Activated CD4-positive, alpha-beta T cell treated with anti-CD3 and anti-CD28 coated beads for 36 hours (primary cell): ENCODE measurements at regions not wholly inside any gene's neighbourhood (a gene's known extent, or its start where the extent isn't known, plus 50 kb on each side); places are given as distances from the start of the nearest gene placed in this dataset.

Experiments used
- ATAC-seq: fragments of 200-7000 bp; cut with Tn5 transposase; one replicate; pipeline ENCODE4 v1.10.0; 2021; ENCODE audit warnings: mild to moderate bottlenecking, moderate library complexity
- CTCF ChIA-PET: fragments of 350-600 bp; sonication (Branson Sonifier 250); formaldehyde crosslinking; loops from one replicate; lab custom pipeline; 2021; ENCODE audit warnings: antibody characterized with exemption; lab: Charles Lee
- POLR2A ChIA-PET: fragments of 350-600 bp; sonication (Branson Sonifier 250); formaldehyde crosslinking; loops from one replicate; lab custom pipeline; 2021; ENCODE audit warnings: antibody characterized with exemption, inconsistent platforms; lab: Charles Lee
- DNase-seq: peaks from one replicate; pipeline ENCODE4 v3.0.0-alpha.2; 2020
- H3K27ac Mint-ChIP-seq: one replicate; pipeline ENCODE4 v1.8.0; 2021; ENCODE audit warnings: mixed read lengths
- H3K27me3 Mint-ChIP-seq: one replicate; pipeline ENCODE4 v1.8.0; 2021; ENCODE audit warnings: mixed read lengths
- H3K36me3 Mint-ChIP-seq: one replicate; pipeline ENCODE4 v1.8.0; 2021; ENCODE audit warnings: low read depth, mixed read lengths
- H3K4me1 Mint-ChIP-seq: one replicate; pipeline ENCODE4 v1.8.0; 2021; ENCODE audit warnings: mixed read lengths
- H3K4me3 Mint-ChIP-seq: one replicate; pipeline ENCODE4 v1.8.0; 2021; ENCODE audit warnings: mild to moderate bottlenecking, moderate library complexity, mixed read lengths
- H3K9me3 Mint-ChIP-seq: one replicate; pipeline ENCODE4 v1.8.0; 2021; ENCODE audit warnings: low read depth, mixed read lengths
- intact Hi-C, 2 experiments: fragments of 100-400 bp; cut with DNase I in 1 of 2; cut with micrococcal nuclease in 1 of 2; formaldehyde crosslinking; loops; one replicate each; pipeline versions ENCODE4 v1.14.2 to v1.15.1; 2022 to 2024; cut with DNase I, micrococcal nuclease

DNA sequence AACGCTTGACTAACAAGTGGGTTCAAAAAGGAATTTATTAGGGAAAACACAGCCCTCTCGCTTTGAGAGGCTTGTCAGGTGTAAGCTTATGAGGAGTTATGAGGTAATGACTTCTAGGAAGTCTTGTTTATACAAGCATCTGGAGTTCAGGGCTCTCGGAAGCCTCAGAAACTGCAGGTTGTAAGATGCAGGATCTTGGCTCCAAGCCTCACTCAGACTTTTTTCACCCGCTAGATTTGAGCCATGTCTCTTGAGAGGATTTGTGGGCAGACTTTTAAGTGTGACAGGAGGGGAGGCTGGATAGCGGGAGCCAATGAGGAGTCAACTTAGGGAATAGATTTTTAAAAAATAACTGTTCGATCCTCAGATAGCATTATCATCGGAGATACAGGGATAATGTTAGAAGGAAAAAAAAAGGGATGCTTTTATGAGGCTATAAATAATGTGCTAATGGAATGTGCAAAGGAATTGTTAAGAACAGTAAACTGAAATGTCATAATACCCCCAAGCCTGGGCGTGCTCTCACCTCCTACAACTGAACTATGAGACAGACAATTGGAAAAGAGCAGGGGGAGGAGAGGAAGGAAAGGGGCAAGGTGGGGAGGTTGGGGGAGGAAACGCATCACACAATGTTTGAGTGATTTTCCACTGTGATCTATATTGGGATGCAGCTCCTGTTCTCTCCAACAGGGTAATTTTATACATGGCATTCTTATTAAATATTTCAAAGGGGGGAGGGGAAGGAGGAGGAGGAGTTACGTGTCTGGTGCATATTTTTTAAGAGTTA, 107.4 kb upstream of the ESRRG start:
- Mint-ChIP-seq H3K9me3 (peaks cover 3% of the 10 kb centered on the region), H3K4me1 (no peaks in the 10 kb centered on the region), H3K36me3 (no peaks in the 10 kb centered on the region), H3K27ac (no peak overlapping the region), H3K4me3 (no peak overlapping the region), H3K27me3 (no peaks in the 10 kb centered on the region)
- ATAC-seq = no peak
- intact Hi-C loops = no loop called here
- ChIA-PET CTCF (no interaction called here), POLR2A (no interaction called here)
- no peak for DNase-seq

DNA sequence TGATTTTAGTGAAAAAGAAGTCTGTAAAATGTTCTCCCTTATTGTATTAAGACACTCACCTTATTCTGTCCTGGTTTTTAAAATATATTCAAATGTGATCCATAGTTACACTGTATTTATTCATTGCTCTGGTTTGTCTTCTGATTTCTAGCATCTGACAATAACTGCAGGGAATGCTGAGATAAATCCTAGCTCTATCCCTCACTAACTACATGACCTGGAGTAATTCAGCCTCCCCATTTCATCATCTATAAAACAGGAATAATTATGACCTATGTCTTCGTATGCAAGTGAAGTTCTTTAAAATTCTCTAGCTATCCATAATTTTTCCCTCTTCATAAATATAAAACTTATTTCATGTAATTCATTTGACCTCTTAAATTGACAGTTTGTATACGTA, 104.0 kb upstream of the ESRRG start:
- Mint-ChIP-seq H3K27me3 (no peaks in the 10 kb centered on the region), H3K9me3 (no peaks in the 10 kb centered on the region), H3K36me3 (no peaks in the 10 kb centered on the region), H3K4me3 (no peak overlapping the region), H3K27ac (no peak overlapping the region), H3K4me1 (no peaks in the 10 kb centered on the region)
- intact Hi-C loops = no loop called here
- ATAC-seq (no peak), DNase-seq (no peak)
- ChIA-PET CTCF (no interaction called here), POLR2A (no interaction called here)

DNA sequence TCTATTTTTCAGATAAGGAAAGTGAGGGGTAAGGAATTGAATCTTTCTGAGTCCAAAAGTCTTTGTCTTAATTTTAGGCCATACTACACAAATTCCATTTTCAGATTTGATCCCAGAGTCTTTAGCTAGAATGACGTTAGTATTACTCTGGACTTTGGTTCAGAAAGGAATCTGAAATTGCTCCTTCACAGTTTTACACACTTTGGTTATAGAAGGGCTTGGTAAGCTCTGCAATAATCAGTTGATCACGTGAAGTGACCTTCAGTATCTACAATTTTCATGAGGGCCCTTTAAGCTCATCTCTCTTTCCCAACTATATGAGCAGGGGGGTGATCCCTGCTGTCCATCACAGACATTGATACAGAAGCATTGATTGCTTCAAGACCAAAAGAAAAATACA, 103.4 kb upstream of the ESRRG start:
- ChIA-PET CTCF (no interaction called here), POLR2A (no interaction called here)
- intact Hi-C loops = no loop called here
- DNase-seq (no peak), ATAC-seq (no peak)
- Mint-ChIP-seq H3K27ac (no peak overlapping the region), H3K4me3 (no peak overlapping the region), H3K36me3 (no peaks in the 10 kb centered on the region), H3K4me1 (no peaks in the 10 kb centered on the region), H3K27me3 (no peaks in the 10 kb centered on the region), H3K9me3 (no peaks in the 10 kb centered on the region)

DNA sequence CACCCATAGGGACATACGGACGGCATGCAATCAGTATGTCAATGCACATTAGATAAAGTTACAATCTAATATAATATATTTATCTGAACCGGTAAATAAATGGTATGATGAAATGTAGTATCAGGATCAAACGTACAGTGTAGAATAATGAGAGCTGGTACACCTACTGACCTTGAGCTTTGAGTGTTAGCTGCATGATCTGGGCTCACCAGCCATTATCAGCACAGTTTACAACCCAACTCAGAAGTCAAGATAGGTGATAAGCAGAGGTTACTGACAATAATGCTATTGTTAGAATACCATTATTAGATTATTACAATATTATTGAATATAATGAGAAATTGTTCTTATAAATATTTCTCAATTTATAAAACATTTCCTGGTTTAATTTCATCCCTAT, 103.0 kb upstream of the ESRRG start:
- DNase-seq = no peak
- Mint-ChIP-seq H3K4me3 (no peak overlapping the region), H3K9me3 (no peaks in the 10 kb centered on the region), H3K27ac (no peak overlapping the region), H3K36me3 (no peaks in the 10 kb centered on the region), H3K27me3 (no peaks in the 10 kb centered on the region), H3K4me1 (no peaks in the 10 kb centered on the region)
- ChIA-PET CTCF (no interaction called here), POLR2A (no interaction called here)
- no peak for ATAC-seq
- intact Hi-C loops = no loop called here

DNA sequence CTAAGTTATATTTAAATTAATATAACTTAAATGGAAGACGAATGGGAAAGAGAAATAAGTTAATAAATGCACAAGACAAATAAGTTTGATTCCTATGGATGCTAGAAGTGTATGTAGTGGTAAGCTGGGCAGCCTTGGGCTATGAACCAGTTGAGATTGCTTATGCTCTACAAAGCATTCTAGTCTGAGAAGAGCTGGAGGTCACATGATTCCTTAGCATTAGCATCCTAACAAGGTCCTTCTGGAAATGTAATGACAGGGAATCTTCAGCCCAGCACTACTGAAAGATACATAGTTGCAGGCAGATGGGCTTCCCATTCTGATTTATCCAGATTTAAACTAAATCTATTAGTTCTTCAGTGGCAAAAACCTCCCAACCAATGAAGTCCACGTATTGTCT, 102.3 kb upstream of the ESRRG start:
- ChIA-PET POLR2A (no interaction called here), CTCF (interaction anchor here (0.6 kb wide), 1 partner anchor 112 kb away, joined by 4 read pairs; no protein-coding TSS in a partner anchor)
- no peaks in the 10 kb centered on the region for H3K36me3 Mint-ChIP-seq
- no peaks in the 10 kb centered on the region for H3K27me3 Mint-ChIP-seq
- ATAC-seq (no peak), DNase-seq (no peak)
- no peak overlapping the region for H3K4me3 Mint-ChIP-seq
- H3K9me3 Mint-ChIP-seq = no peaks in the 10 kb centered on the region
- no peaks in the 10 kb centered on the region for H3K4me1 Mint-ChIP-seq
- H3K27ac Mint-ChIP-seq = no peak overlapping the region
- intact Hi-C loops = no loop called here

DNA sequence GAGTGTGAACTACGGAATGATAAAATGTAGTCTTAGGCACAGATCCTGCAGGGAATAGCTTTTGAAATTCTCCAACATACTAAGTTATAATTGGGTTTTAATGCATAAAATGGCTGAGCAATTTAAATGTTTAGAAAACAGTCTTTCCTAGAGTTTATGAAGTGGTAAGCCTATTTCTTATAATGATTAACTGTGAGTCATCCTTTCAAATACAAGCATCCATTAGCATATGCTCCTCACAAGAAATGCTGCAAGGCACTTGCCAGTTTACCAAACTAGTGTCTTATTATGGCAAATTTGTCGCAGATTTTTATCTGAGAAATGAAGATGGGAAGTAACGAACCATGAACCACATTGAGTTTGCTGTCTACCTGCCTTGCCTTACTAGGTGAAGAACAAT, 101.3 kb upstream of the ESRRG start:
- POLR2A ChIA-PET = no interaction called here
- no peaks in the 10 kb centered on the region for H3K4me1 Mint-ChIP-seq
- H3K9me3 Mint-ChIP-seq = peaks cover 2% of the 10 kb centered on the region
- no peak overlapping the region for H3K27ac Mint-ChIP-seq
- no peak for DNase-seq
- H3K27me3 Mint-ChIP-seq = no peaks in the 10 kb centered on the region
- intact Hi-C loops = no loop called here
- no peak overlapping the region for H3K4me3 Mint-ChIP-seq
- CTCF ChIA-PET = no interaction called here
- H3K36me3 Mint-ChIP-seq = no peaks in the 10 kb centered on the region
- no peak for ATAC-seq

DNA sequence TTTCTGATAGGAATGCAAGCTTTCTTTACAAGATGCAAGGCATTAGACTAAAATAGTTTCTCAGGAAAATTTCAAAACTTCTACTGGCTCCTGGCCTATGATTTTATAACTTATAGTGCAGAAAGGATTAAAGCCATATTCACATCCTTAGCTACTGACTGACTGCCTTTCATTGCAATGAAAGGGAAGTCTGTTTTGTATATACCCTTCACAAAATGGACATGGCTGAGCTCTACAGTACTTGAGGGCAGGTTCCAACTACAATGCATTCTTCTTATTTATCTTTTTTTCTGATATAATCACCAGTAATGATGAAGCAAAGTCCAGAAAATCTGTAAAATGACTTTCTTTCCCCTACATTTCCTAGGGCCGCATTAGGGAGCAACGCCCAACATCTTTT, 100.5 kb upstream of the ESRRG start:
- no peak overlapping the region for H3K27ac Mint-ChIP-seq
- H3K4me1 Mint-ChIP-seq = no peaks in the 10 kb centered on the region
- intact Hi-C loops = no loop called here
- DNase-seq = no peak
- ChIA-PET CTCF (no interaction called here), POLR2A (no interaction called here)
- H3K9me3 Mint-ChIP-seq = peaks cover 2% of the 10 kb centered on the region
- H3K36me3 Mint-ChIP-seq = no peaks in the 10 kb centered on the region
- H3K4me3 Mint-ChIP-seq = no peak overlapping the region
- H3K27me3 Mint-ChIP-seq = no peaks in the 10 kb centered on the region
- no peak for ATAC-seq

DNA sequence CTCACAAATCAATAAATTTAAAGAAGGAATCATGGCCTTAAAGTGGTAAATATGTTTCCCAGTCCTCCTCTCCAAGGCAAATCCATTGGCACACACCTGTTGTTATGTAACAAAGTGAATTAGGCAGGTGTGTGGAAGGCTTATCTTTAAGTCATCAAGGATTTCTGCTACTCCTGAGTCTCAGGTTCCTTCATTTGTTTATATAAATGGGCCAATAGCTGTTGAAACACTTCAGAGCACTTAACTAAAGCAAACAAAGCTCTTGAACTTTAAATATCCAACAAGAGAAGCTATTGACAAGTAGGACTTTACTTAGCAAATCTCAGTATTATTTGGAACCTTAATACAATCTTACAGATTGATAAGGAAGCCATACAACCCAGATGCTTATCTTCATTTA, 99.3 kb upstream of the ESRRG start:
- Mint-ChIP-seq H3K4me1 (no peaks in the 10 kb centered on the region), H3K4me3 (no peak overlapping the region), H3K27me3 (no peaks in the 10 kb centered on the region), H3K36me3 (no peaks in the 10 kb centered on the region), H3K27ac (no peak overlapping the region), H3K9me3 (peaks cover 2% of the 10 kb centered on the region)
- DNase-seq (no peak), ATAC-seq (no peak)
- intact Hi-C loops = no loop called here
- POLR2A ChIA-PET = no interaction called here
- CTCF ChIA-PET = no interaction called here

DNA sequence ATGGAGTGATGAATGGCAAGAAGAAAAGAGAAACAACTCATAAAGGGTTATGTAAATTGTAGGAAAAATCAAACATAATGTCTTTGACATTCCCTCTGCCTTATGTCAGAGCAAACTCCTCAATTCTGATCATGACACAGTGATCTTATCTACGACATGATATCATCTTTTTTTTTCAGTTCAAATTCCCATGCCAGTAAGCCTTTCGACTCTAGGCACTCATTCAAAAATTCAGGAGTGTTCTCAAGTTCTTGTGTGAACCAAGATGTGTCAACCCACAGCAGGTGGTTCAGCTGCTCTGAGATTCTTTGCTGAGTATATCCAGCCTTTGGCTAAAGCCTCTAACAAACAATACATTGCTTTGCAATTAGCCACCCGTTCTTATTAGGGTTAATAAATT, 97.1 kb upstream of the ESRRG start:
- H3K27ac Mint-ChIP-seq = no peak overlapping the region
- ChIA-PET CTCF (no interaction called here), POLR2A (no interaction called here)
- H3K4me1 Mint-ChIP-seq = no peaks in the 10 kb centered on the region
- no peak overlapping the region for H3K4me3 Mint-ChIP-seq
- H3K36me3 Mint-ChIP-seq = no peaks in the 10 kb centered on the region
- H3K27me3 Mint-ChIP-seq = no peaks in the 10 kb centered on the region
- ATAC-seq (no peak), DNase-seq (no peak)
- peaks cover 2% of the 10 kb centered on the region for H3K9me3 Mint-ChIP-seq
- intact Hi-C loops = no loop called here

DNA sequence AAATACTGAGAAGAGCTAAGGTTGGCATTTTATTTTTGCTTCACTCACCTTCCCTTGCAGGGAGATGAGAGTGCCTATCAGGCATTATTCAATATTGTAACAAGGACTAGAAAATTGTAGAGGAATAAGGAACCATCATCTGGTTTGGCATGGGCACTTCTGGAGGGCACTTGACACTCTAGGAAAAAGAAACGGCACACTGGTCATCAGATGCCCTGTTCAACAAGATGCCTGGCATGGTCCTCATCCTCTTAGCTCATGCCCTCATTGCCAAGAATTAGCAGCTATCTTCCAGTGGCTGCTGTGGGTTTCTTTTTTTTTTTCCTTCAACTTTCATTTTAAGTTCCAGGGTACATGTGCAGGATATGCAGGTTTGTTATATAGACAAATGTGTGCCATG, 95.1 kb upstream of the ESRRG start:
- Mint-ChIP-seq H3K4me3 (no peak overlapping the region), H3K27me3 (no peaks in the 10 kb centered on the region), H3K9me3 (peaks cover 4% of the 10 kb centered on the region), H3K4me1 (no peaks in the 10 kb centered on the region), H3K27ac (no peak overlapping the region), H3K36me3 (no peaks in the 10 kb centered on the region)
- CTCF ChIA-PET = no interaction called here
- ATAC-seq = no peak
- no peak for DNase-seq
- POLR2A ChIA-PET = no interaction called here
- intact Hi-C loops = no loop called here

DNA sequence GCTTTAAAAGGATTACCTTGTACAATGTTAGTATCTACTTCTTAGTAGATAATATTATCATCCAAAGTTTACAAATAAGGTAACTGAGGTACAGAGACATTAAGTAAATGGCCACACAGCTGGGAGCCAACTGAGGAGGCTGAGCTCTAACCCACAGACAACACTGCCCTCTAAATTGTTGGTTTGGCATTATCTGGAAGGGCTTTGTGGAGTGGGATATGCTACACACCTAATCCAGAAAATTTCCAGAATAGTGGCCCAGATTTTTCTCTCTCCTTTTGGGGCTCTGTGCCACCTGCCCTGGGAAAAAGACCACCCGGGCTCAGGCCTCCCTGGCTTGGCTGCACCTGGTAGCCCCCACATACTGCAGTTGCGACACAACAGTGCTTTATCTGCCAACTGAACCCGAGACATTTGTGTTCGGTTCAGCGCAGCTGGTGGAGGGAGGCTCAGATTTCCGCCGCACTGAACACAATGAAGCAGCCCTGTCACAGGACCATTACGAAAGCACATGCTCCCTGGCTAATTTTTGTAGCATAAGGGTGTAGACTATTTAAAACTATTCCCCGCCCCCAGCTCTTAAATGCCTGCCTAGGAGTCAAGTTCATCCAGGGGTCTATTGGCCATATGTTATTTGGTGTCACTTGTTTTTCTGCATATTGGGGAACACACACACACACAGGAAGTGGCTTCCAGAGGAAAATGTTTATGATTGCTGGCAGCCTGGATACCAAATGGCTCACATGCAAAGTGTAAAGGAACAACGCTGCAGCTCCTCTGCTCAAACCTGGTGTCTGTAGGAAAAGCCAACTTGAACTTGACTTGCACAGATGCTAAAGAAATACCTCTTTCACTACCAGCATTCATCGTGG, 92.3 kb upstream of the ESRRG start:
- Mint-ChIP-seq H3K36me3 (no peaks in the 10 kb centered on the region), H3K27me3 (no peaks in the 10 kb centered on the region), H3K4me1 (no peaks in the 10 kb centered on the region), H3K27ac (no peak overlapping the region), H3K4me3 (no peak overlapping the region), H3K9me3 (peaks cover 4% of the 10 kb centered on the region)
- intact Hi-C loops = no loop called here
- DNase-seq (no peak), ATAC-seq (no peak)
- CTCF ChIA-PET = no interaction called here
- POLR2A ChIA-PET = no interaction called here

DNA sequence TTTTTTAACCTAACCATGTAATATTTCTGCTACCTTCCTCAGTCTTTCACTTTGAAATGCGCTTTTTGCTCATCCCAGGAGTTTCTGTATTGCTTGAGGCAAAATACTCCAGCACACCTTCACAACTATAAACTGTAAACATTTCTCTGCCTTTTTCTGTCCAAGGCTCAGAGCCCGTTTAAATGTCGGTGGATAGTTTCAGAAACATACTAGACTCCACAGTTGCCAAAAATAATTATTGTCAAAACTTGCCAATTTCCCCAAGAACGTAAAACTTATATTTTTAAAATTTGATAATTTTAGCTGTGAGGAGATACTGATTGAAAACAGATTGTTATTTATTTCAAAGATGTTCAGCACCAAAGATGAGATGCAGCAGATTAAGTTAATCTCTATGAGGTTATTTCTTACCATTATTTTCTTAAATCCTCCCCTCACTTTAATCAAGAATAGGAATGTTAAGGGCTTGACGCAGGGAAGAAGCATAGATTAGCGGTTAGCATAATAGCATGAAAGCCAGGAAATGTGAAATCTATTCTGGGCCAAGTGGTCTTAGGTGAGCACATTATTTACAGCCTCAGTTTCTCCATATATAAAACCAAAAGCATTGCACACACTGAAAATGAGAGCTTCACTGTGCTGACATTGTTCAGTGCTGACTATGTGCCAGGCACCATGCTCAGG, 91.5 kb upstream of the ESRRG start:
- H3K4me3 Mint-ChIP-seq = no peak overlapping the region
- no peaks in the 10 kb centered on the region for H3K27me3 Mint-ChIP-seq
- intact Hi-C loops = no loop called here
- ChIA-PET CTCF (no interaction called here), POLR2A (no interaction called here)
- peaks cover 2% of the 10 kb centered on the region for H3K9me3 Mint-ChIP-seq
- no peaks in the 10 kb centered on the region for H3K36me3 Mint-ChIP-seq
- H3K27ac Mint-ChIP-seq = no peak overlapping the region
- no peaks in the 10 kb centered on the region for H3K4me1 Mint-ChIP-seq
- no peak for ATAC-seq
- DNase-seq = no peak
